AG09309 (cell line): ENCODE measurements at regions not wholly inside any gene's neighbourhood (a gene's known extent, or its start where the extent isn't known, plus 50 kb on each side); places are given as distances from the start of the nearest gene placed in this dataset.

ENCODE experiments used
- DNase-seq: peaks from one replicate; pipeline ENCODE4 v3.0.0-alpha.2; 2010; ENCODE audit warnings: low read depth
- H3K4me3 ChIP-seq: 2 replicates; pipeline ENCODE4 v1.5.1; 2011; ENCODE audit warnings: mild to moderate bottlenecking, low read depth, low read length, moderate library complexity; ENCODE audit not compliant: control insufficient read depth
- TF ChIP-seq, protein P1 (sequence below): IDR thresholded peaks from 2 replicates; pipeline ENCODE4 v1.5.1; 2011; ENCODE audit warnings: mild to moderate bottlenecking, low read depth, low read length, inconsistent platforms; ENCODE audit not compliant: insufficient read depth, control insufficient read depth; ENCODE audit errors: missing control alignments

GRCh38 chr9:119712325-119712724, 343.1 kb upstream of the BRINP1 start:
- no peak overlapping the region for H3K4me3 ChIP-seq
- DNase-seq: no peak
- TF ChIP-seq, protein P1, sequence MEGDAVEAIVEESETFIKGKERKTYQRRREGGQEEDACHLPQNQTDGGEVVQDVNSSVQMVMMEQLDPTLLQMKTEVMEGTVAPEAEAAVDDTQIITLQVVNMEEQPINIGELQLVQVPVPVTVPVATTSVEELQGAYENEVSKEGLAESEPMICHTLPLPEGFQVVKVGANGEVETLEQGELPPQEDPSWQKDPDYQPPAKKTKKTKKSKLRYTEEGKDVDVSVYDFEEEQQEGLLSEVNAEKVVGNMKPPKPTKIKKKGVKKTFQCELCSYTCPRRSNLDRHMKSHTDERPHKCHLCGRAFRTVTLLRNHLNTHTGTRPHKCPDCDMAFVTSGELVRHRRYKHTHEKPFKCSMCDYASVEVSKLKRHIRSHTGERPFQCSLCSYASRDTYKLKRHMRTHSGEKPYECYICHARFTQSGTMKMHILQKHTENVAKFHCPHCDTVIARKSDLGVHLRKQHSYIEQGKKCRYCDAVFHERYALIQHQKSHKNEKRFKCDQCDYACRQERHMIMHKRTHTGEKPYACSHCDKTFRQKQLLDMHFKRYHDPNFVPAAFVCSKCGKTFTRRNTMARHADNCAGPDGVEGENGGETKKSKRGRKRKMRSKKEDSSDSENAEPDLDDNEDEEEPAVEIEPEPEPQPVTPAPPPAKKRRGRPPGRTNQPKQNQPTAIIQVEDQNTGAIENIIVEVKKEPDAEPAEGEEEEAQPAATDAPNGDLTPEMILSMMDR: no peak

DNA sequence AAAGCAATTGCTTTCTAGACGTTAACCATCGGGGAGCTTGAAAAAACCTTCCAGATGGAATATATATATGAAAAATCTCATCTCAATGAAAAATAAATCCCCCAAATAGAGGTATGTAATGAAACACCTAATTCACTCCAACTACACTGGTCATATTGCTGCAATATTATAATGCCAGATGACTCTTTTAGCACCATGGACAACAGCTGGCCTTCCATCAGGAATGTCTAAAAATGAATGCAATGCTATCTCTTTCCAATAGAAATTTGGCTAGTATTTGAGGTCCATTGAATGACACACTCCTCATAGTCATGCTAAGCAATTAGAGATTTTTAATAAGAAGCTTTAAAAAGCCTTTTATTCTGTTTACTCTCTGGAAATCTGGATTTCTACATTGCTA, 340.2 kb upstream of the BRINP1 start:
- no peak overlapping the region for H3K4me3 ChIP-seq
- TF ChIP-seq, protein P1: no peak
- DNase-seq: no peak

GRCh38 chr9:119707228-119707845, 338.1 kb upstream of the BRINP1 start:
- TF ChIP-seq, protein P1: no peak
- no peak for DNase-seq
- H3K4me3 ChIP-seq: no peak overlapping the region

DNA sequence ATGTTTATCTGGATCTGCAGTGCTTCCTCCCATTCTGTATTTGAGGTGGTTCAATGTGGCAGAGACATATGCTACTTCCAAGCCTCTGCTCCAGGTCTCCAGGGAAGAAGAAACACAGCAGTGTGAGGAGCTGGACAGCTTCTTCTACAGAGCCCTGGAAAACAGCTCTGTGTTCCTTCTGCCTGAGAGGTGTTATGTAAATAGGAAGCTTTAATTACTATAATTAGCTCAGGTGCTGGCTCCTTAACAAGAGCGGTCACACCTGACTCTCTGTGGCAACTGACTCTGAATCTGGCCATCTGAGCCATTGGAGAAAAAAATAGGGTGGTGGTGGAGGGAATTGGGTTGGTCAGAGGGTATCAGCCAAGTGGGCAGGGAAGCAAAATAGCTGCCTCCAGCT, 332.4 kb upstream of the BRINP1 start:
- H3K4me3 ChIP-seq: no peak overlapping the region
- DNase-seq: no peak
- TF ChIP-seq, protein P1: no peak

- H3K4me3 ChIP-seq: no peak overlapping the region
- TF ChIP-seq, protein P1: no peak
- DNase-seq: no peak
Measured at GRCh38 chr9:119698535-119698934, 329.3 kb upstream of the BRINP1 start.

DNA sequence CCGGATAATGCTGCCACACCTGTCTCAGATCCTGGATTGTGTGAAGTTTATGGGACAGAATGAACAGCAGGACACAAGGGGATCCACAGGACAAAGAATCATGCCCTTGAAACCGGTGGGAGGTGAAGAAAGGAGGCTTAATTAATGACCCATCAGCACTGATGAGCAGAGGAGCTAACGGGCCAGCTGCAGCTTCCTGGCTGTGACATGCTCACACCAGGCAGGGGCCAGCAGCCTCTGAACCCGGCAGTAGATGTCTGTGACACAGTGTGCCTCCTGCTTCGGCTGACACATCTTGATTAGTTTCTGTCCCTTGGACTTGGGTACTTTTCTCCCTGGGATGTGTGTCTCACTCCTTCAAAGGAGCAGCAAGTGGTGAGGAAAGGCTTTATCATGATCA, 328.8 kb upstream of the BRINP1 start:
- TF ChIP-seq, protein P1: no peak
- no peak overlapping the region for H3K4me3 ChIP-seq
- DNase-seq: no peak

DNA sequence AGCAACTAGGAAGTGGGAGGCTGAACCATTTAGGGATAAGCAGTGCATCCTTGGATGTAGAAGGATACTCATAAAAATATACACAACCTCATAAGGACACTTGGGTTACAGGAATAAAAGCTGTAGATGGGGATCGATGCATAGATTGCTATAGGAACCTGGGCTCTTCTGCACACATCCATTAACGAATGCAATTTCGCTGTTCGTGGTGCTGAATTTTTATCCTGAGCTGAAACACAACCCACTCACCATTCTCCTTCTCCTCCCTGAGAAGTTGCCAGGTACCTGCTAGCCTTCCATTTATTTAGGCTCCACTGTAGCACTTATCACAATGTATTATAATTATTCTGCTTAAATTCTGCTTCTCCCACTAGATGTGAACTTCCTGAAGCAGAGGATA, 320.6 kb upstream of the BRINP1 start:
- no peak for DNase-seq
- no peak overlapping the region for H3K4me3 ChIP-seq
- TF ChIP-seq, protein P1: no peak
